ENCODE measurements at regions not wholly inside any gene's neighbourhood (a gene's known extent, or its start where the extent isn't known, plus 50 kb on each side); places are given as distances from the start of the nearest gene placed in this dataset.

DNA sequence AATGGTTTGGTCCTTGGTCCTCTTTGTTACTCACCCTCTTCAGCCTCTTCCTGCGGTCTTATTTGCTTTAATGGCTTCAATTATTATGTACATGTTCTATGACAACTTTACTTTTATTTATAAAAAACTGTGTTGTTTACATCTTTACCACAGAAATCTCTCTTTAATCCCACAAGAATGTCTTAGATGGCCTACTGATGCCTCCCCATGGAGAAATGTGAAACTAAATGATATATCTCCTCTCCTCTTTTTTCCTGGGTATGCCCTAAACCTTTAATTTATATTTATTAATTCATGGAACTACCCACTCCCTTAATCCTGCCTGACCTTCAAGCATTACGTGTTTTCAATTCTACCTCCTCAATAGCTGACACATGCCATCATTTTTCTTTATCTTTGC lies 573.2 kb downstream of the CENPC start:
- no peak for TF ChIP-seq POLR2AphosphoS5 (IDR thresholded peaks at IDR 0.05)
- TF ChIP-seq, protein P1, sequence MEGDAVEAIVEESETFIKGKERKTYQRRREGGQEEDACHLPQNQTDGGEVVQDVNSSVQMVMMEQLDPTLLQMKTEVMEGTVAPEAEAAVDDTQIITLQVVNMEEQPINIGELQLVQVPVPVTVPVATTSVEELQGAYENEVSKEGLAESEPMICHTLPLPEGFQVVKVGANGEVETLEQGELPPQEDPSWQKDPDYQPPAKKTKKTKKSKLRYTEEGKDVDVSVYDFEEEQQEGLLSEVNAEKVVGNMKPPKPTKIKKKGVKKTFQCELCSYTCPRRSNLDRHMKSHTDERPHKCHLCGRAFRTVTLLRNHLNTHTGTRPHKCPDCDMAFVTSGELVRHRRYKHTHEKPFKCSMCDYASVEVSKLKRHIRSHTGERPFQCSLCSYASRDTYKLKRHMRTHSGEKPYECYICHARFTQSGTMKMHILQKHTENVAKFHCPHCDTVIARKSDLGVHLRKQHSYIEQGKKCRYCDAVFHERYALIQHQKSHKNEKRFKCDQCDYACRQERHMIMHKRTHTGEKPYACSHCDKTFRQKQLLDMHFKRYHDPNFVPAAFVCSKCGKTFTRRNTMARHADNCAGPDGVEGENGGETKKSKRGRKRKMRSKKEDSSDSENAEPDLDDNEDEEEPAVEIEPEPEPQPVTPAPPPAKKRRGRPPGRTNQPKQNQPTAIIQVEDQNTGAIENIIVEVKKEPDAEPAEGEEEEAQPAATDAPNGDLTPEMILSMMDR (IDR thresholded peaks at IDR 0.05) = no peak

All from breast epithelium (tissue), 3 donors.